Testis (tissue), 2 donors: ENCODE measurements at regions not wholly inside any gene's neighbourhood (a gene's known extent, or its start where the extent isn't known, plus 50 kb on each side); places are given as distances from the start of the nearest gene placed in this dataset.

Source experiments
- CTCF ChIP-seq, 3 experiments: fragments of 450-650 bp in 2 of 3; fragments of 200-600 bp in 1 of 3; sonication (generic) in 1 of 3; IDR thresholded peaks; one replicate each; pipeline ENCODE4 v1.5.1; 2016 to 2019; ENCODE audit warnings: antibody characterized with exemption in 3 of 3, mild to moderate bottlenecking in 2 of 3, moderate library complexity in 1 of 3
- POLR2A ChIP-seq: fragments of 450-650 bp; IDR thresholded peaks from one replicate; pipeline ENCODE4 v1.6.1; 2017; ENCODE audit warnings: antibody characterized with exemption, mild to moderate bottlenecking, moderate library complexity

- no peak for TF ChIP-seq CTCF (IDR thresholded peaks at IDR 0.05)
- no peak for TF ChIP-seq POLR2A
Measured at GRCh38 chr3:159346271-159346903, 544.5 kb downstream of the MFSD1 start.
